PFSK-1 (cell line): ENCODE measurements at regions not wholly inside any gene's neighbourhood (a gene's known extent, or its start where the extent isn't known, plus 50 kb on each side); places are given as distances from the start of the nearest gene placed in this dataset.

Source experiments
- FOXP2 ChIP-seq: optimal IDR thresholded peaks from 2 replicates; pipeline ENCODE3; 2011; ENCODE audit warnings: borderline replicate concordance, control low read depth, inconsistent platforms; ENCODE audit not compliant: insufficient read depth; ENCODE audit errors: extremely low read length, extremely low read depth
- POLR2AphosphoS5 ChIP-seq: IDR thresholded peaks from 2 replicates; pipeline ENCODE4 v1.6.1; 2012; ENCODE audit warnings: low read depth, mild to moderate bottlenecking, control low read depth, low read length, moderate library complexity
- REST ChIP-seq, 2 experiments: IDR thresholded peaks; 2 replicates each; pipeline versions ENCODE4 v1.6.1 to v1.8.0; 2011 to 2012; ENCODE audit warnings: low read depth in 2 of 2, low read length in 2 of 2, control low read depth in 1 of 2, inconsistent platforms in 1 of 2, mild to moderate bottlenecking in 1 of 2, moderate library complexity in 1 of 2; ENCODE audit not compliant: insufficient read depth in 1 of 2
- SIN3A ChIP-seq: IDR thresholded peaks from 2 replicates; pipeline ENCODE4 v1.6.1; 2012; ENCODE audit warnings: mild to moderate bottlenecking, low read length, moderate library complexity, borderline replicate concordance; ENCODE audit not compliant: insufficient read depth
- TAF1 ChIP-seq: IDR thresholded peaks from 2 replicates; pipeline ENCODE4 v1.6.1; 2012; ENCODE audit warnings: low read length, control low read depth, borderline replicate concordance; ENCODE audit not compliant: insufficient read depth

GRCh38 chr6:145428706-145429105 lies 306.6 kb downstream of the EPM2A start:
- TF ChIP-seq FOXP2 (no peak), REST (IDR thresholded peaks at IDR 0.05; ENCODE audit: insufficient read depth in 1 of 2, low read depth in 2 of 2, low read length in 2 of 2) (peak in 1 of 2 experiments; percentile 57; a peak in 1 of 4 replicates), POLR2AphosphoS5 (no peak), TAF1 (no peak), SIN3A (no peak)

GRCh38 chr6:145442110-145442509 lies 293.2 kb downstream of the EPM2A start:
- TF ChIP-seq POLR2AphosphoS5 (no peak), SIN3A (no peak), TAF1 (no peak), FOXP2 (no peak), REST (IDR thresholded peaks at IDR 0.05; ENCODE audit: insufficient read depth in 1 of 2, low read depth in 2 of 2, low read length in 2 of 2) (no peak)

DNA sequence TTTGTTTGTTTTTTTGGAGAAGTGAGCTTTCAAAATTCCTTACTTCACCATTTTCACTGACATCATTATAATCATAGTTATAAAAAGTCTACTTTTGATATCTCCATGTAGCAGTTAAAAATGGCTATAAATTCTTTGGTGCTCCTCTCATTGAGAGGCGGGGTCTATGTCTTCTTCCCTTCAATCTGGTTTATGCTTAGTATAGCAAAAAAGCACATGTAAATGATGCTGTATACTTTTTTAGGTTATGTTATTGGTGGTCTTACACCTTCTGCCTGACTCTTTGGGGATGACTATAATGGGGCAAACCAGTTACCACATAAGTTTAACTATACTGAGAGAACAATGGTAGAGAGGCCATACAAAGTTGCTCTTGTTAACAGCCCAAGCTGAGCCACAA lies 289.6 kb downstream of the EPM2A start:
- TF ChIP-seq SIN3A (no peak), REST (IDR thresholded peaks at IDR 0.05; ENCODE audit: insufficient read depth in 1 of 2, low read depth in 2 of 2, low read length in 2 of 2) (no peak), FOXP2 (no peak), TAF1 (no peak), POLR2AphosphoS5 (no peak)

DNA sequence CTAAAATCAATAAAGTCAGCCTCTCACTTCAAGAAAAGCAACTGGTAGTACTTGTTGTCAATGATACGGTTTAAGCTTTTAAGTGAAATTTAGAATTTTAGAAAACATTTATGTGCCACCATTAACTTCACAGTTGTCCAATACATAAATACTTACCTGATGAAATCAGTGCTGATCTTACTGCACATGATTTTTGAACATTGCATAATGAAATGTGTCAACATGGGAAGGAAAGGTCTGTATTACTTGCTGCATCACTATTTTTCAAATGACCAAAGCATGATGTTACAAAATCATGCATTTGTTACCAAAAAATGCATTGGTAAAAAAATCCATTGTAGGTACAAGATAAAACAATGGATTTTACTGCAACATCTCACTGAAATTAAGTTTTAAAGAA lies 284.3 kb downstream of the EPM2A start:
- TF ChIP-seq SIN3A, result no peak

GRCh38 chr6:145453376-145453775 lies 281.9 kb downstream of the EPM2A start:
- TF ChIP-seq SIN3A (no peak), POLR2AphosphoS5 (no peak), REST (IDR thresholded peaks at IDR 0.05; ENCODE audit: insufficient read depth in 1 of 2, low read depth in 2 of 2, low read length in 2 of 2) (no peak), FOXP2 (no peak), TAF1 (no peak)
